ENCODE measurements at regions not wholly inside any gene's neighbourhood (a gene's known extent, or its start where the extent isn't known, plus 50 kb on each side); places are given as distances from the start of the nearest gene placed in this dataset.

GRCh38 chr2:153589586-153589985 is 111.0 kb upstream of the RPRM start:
- no peaks in the 10 kb centered on the region for H3K27me3 ChIP-seq (replicated peaks in 1 of 4; ENCODE audit: control insufficient read depth in 3 of 4, extremely low read depth in 1 of 4, insufficient read depth in 3 of 4, low read length in 3 of 4)
- no peak overlapping the region for H2BK12ac ChIP-seq (ENCODE audit: low read depth, low read length)
- no peak overlapping the region for H3K27ac ChIP-seq (ENCODE audit: low read depth, low read length)
- ChIA-PET CTCF (ENCODE audit: partially characterized antibody) (no interaction called here), POLR2A (ENCODE audit: partially characterized antibody) (no interaction called here)
- WGBS, 2 experiments (ENCODE audit: extremely low coverage in 1 of 2, insufficient coverage in 1 of 2, insufficient read length in 1 of 2, insufficient replicate concordance in 2 of 2, low coverage in 1 of 2, low lambda C conversion rate in 2 of 2, missing lambda C conversion rate in 1 of 2), result 82% methylated on average over 3 of the region's 3 CpGs; no CpG with 5 or more reads in 1 of the 2 experiments
- no peaks in the 10 kb centered on the region for H4K20me1 ChIP-seq (replicated peaks in 1 of 2; ENCODE audit: control insufficient read depth in 1 of 2, insufficient read depth in 2 of 2, low read length in 2 of 2)
- H2BK5ac ChIP-seq (ENCODE audit: low read depth, low read length), result no peak overlapping the region
- no peak overlapping the region for H2BK120ac ChIP-seq (replicated peaks; ENCODE audit: low read depth, low read length)
- H3K4me1 ChIP-seq (replicated peaks in 1 of 4; ENCODE audit: control insufficient read depth in 3 of 4, insufficient read depth in 4 of 4, low read length in 3 of 4), result no peaks in the 10 kb centered on the region; a peak in 1 of 7 replicates
- H3K79me1 ChIP-seq (ENCODE audit: low read depth, low read length), result no peaks in the 10 kb centered on the region
- H3K23ac ChIP-seq (ENCODE audit: insufficient read length), result no peak overlapping the region
- no peak overlapping the region for H3K4me3 ChIP-seq (ENCODE audit: extremely low read depth in 1 of 4, insufficient read depth in 2 of 4, low read depth in 3 of 4, low read length in 4 of 4)
- FAIRE-seq, result no peak
- H2BK15ac ChIP-seq (ENCODE audit: low read length), result no peak overlapping the region
- H2AK5ac ChIP-seq (ENCODE audit: low read depth, low read length), result no peak overlapping the region
- no peak overlapping the region for H3K4me2 ChIP-seq (ENCODE audit: insufficient read depth in 1 of 2, low read depth in 2 of 2, low read length in 2 of 2)
- no peak overlapping the region for H4K8ac ChIP-seq (ENCODE audit: extremely low read depth, insufficient read depth, low read length)
- no peak overlapping the region for H4K5ac ChIP-seq (ENCODE audit: insufficient read length, low read depth, low read length)
- no peak overlapping the region for H3K56ac ChIP-seq (replicated peaks; ENCODE audit: insufficient read length, low read depth, low read length)
- no peak overlapping the region for H3K9ac ChIP-seq (replicated peaks in 1 of 4; ENCODE audit: extremely low read depth in 1 of 4, low read depth in 3 of 4, low read length in 3 of 4)
- H4K91ac ChIP-seq (replicated peaks; ENCODE audit: insufficient read length, low read length), result no peak overlapping the region
- peaks cover 18% of the 10 kb centered on the region in 2 experiments for H3K9me3 ChIP-seq (ENCODE audit: insufficient read depth in 2 of 2, low read depth in 1 of 2, low read length in 1 of 2)
- no peak overlapping the region for H2AFZ ChIP-seq (ENCODE audit: low read length)
- no peak overlapping the region for H3K14ac ChIP-seq (ENCODE audit: insufficient read length)
- no peaks in the 10 kb centered on the region for H3K79me2 ChIP-seq (ENCODE audit: control insufficient read depth in 1 of 2, insufficient read depth in 2 of 2, low read length in 2 of 2)
- no peak overlapping the region for H2BK20ac ChIP-seq (ENCODE audit: low read length)
- no peak for DNase-seq (ENCODE audit: low read depth in 1 of 2, low spot score in 2 of 2)
- H3K4ac ChIP-seq (replicated peaks; ENCODE audit: insufficient read length, low read depth, low read length), result no peak overlapping the region
- H3K23me2 ChIP-seq (ENCODE audit: low read depth, low read length), result no peaks in the 10 kb centered on the region
- H3K36me3 ChIP-seq (ENCODE audit: control insufficient read depth in 2 of 4, insufficient read depth in 4 of 4, low read length in 3 of 4), result no peaks in the 10 kb centered on the region
- H3K18ac ChIP-seq (ENCODE audit: extremely low read depth, low read length), result no peak overlapping the region
- no peak for TF ChIP-seq TCF12 (IDR thresholded peaks at IDR 0.05; ENCODE audit: low read depth, low read length)
- TF ChIP-seq CTBP2 (IDR thresholded peaks at IDR 0.05; ENCODE audit: borderline replicate concordance, insufficient read depth, insufficient read length, low read length), result no peak
- TF ChIP-seq FOSL1 (IDR thresholded peaks at IDR 0.05; ENCODE audit: insufficient read depth, low read depth, low read length), result no peak
- no peak for TF ChIP-seq ZNF274 (IDR thresholded peaks at IDR 0.05; ENCODE audit: borderline replicate concordance, extremely low read depth, low read length)
